ENCODE measurements at regions not wholly inside any gene's neighbourhood (a gene's known extent, or its start where the extent isn't known, plus 50 kb on each side); places are given as distances from the start of the nearest gene placed in this dataset.

GRCh38 chr11:128299132-128299726 lies 288.1 kb downstream of the ETS1 start:
- DNase-seq = no peak

- no peak for DNase-seq
Observed at GRCh38 chr11:128298271-128298670, 289.1 kb downstream of the ETS1 start.

- DNase-seq = no peak
Observed at GRCh38 chr11:128297805-128298204, 289.6 kb downstream of the ETS1 start.

- no peak for DNase-seq
Observed at GRCh38 chr11:128297091-128297651, 290.2 kb downstream of the ETS1 start.

GRCh38 chr11:128294671-128295050 lies 292.7 kb downstream of the ETS1 start:
- DNase-seq = no peak

- DNase-seq = no peak
Observed at GRCh38 chr11:128294001-128294670, 293.2 kb downstream of the ETS1 start.

GRCh38 chr11:128291835-128292234 lies 295.5 kb downstream of the ETS1 start:
- DNase-seq = no peak

- no peak for DNase-seq
Observed at GRCh38 chr11:128291007-128291406, 296.4 kb downstream of the ETS1 start.

GRCh38 chr11:128290106-128290840 lies 297.1 kb downstream of the ETS1 start:
- DNase-seq = peak; percentile 63

GRCh38 chr11:128289048-128289447 lies 298.3 kb downstream of the ETS1 start:
- DNase-seq = no peak

- DNase-seq = no peak
Observed at GRCh38 chr11:128288368-128288767, 299.0 kb downstream of the ETS1 start.

GRCh38 chr11:128285321-128285720 lies 302.0 kb downstream of the ETS1 start:
- no peak for DNase-seq

GRCh38 chr11:128284634-128285033 lies 302.7 kb downstream of the ETS1 start:
- DNase-seq = no peak

- no peak for DNase-seq
Observed at GRCh38 chr11:128283451-128283850, 303.9 kb downstream of the ETS1 start.

GRCh38 chr11:128282053-128282452 lies 305.3 kb downstream of the ETS1 start:
- no peak for DNase-seq

GRCh38 chr11:128279866-128280265 lies 307.5 kb downstream of the ETS1 start:
- DNase-seq = no peak

GRCh38 chr11:128273736-128274135 lies 313.6 kb downstream of the ETS1 start:
- DNase-seq = no peak

GRCh38 chr11:128271401-128271800 lies 316.0 kb downstream of the ETS1 start:
- no peak for DNase-seq

- DNase-seq = no peak
Observed at GRCh38 chr11:128269466-128269865, 317.9 kb downstream of the ETS1 start.

GRCh38 chr11:128266893-128267292 lies 320.5 kb downstream of the ETS1 start:
- no peak for DNase-seq

- DNase-seq = no peak
Observed at GRCh38 chr11:128262463-128263345, 324.7 kb downstream of the ETS1 start.

- DNase-seq = no peak
Observed at GRCh38 chr11:128261011-128261421, 326.3 kb downstream of the ETS1 start.

GRCh38 chr11:128260398-128260797 lies 327.0 kb downstream of the ETS1 start:
- no peak for DNase-seq
